Mucosa of descending colon (tissue), 3 donors: ENCODE measurements at regions not wholly inside any gene's neighbourhood (a gene's known extent, or its start where the extent isn't known, plus 50 kb on each side); places are given as distances from the start of the nearest gene placed in this dataset.

Experiments used
- ATAC-seq: fragments of 200-7000 bp; cut with Tn5 transposase; one replicate; pipeline ENCODE4 v1.9.1; 2020; ENCODE audit warnings: mild to moderate bottlenecking, moderate library complexity
- DNase-seq, 3 donors: peaks; one replicate each; pipeline ENCODE4 v3.0.0-alpha.2; 2020
- H3K36me3 ChIP-seq: fragments of 200-600 bp; one replicate; pipeline ENCODE4 v1.8.0; 2021; ENCODE audit warnings: low read depth, mild to moderate bottlenecking
- H3K4me1 ChIP-seq: fragments of 200-600 bp; one replicate; pipeline ENCODE4 v1.8.0; 2021; ENCODE audit warnings: low read depth, mild to moderate bottlenecking
- H3K4me3 ChIP-seq: fragments of 200-600 bp; one replicate; pipeline ENCODE4 v1.8.0; 2021; ENCODE audit warnings: mild to moderate bottlenecking
- H3K9me3 ChIP-seq: fragments of 200-600 bp; one replicate; pipeline ENCODE4 v1.8.0; 2021; ENCODE audit warnings: mild to moderate bottlenecking
- CTCF ChIP-seq: fragments of 200-600 bp; IDR thresholded peaks from one replicate; pipeline ENCODE4 v1.8.0; 2022; ENCODE audit warnings: antibody characterized with exemption, mild to moderate bottlenecking
- intact Hi-C, 2 donors: fragments of 100-400 bp; cut with DNase I in 1 of 2; cut with micrococcal nuclease in 1 of 2; formaldehyde crosslinking; loops; one replicate each; pipeline versions ENCODE4 v1.11.0 to v1.11.1; 2022; cut with DNase I, micrococcal nuclease
- donor health status: DM: no; HTN: no; CAD: no; lungs with moderate emphysema.
- donor health status: DM: no; HTN: no; CAD: no.
- donor health status: DM: no; HTN: yes; CAD: no.

DNA sequence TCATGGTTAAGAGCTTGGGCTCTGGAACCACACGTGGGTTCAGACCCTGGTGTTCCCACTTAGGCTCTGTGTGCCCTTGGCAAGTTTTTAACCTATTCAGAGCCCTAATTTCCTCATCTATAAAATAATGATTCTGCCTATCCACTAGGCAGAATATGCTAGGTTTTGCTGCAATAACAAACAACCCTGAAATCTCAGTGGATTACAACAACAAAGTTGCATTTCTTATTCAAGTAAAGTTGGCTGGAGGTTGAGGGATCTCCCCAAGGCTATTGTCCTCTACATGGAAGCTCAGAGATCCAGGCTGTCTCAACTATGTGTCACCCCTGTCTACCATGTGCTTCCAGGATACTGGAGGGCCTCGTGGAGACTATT, 275.4 kb upstream of the SIX2 start:
- no peak for DNase-seq
- TF ChIP-seq CTCF, result no peak
- no peak for ATAC-seq
- Histone ChIP-seq H3K9me3 (no peaks in the 10 kb centered on the region), H3K4me3 (no peak overlapping the region), H3K4me1 (no peaks in the 10 kb centered on the region), H3K36me3 (no peaks in the 10 kb centered on the region)
- intact Hi-C loops, result no loop called here

- no peak for TF ChIP-seq CTCF
- intact Hi-C loops, result no loop called here
- H3K36me3 ChIP-seq, result no peaks in the 10 kb centered on the region
- H3K9me3 ChIP-seq, result no peaks in the 10 kb centered on the region
- no peak overlapping the region for H3K4me3 ChIP-seq
- no peaks in the 10 kb centered on the region for H3K4me1 ChIP-seq
- no peak for DNase-seq
- ATAC-seq, result no peak
These were observed 274.7 kb upstream of the SIX2 start for GRCh38 chr2:45283764-45284620.

- Histone ChIP-seq H3K36me3 (no peaks in the 10 kb centered on the region), H3K4me3 (no peak overlapping the region), H3K9me3 (no peaks in the 10 kb centered on the region), H3K4me1 (no peaks in the 10 kb centered on the region)
- intact Hi-C loops, result no loop called here
- no peak for TF ChIP-seq CTCF
- ATAC-seq, result no peak
- no peak for DNase-seq
These were observed 273.4 kb upstream of the SIX2 start for GRCh38 chr2:45282646-45283045.

GRCh38 chr2:45281311-45281710, 272.1 kb upstream of the SIX2 start:
- no peak for TF ChIP-seq CTCF
- no peak overlapping the region for H3K4me3 ChIP-seq
- DNase-seq (no peak), ATAC-seq (no peak)
- no peaks in the 10 kb centered on the region for H3K36me3 ChIP-seq
- intact Hi-C loops, result no loop called here
- no peaks in the 10 kb centered on the region for H3K9me3 ChIP-seq
- H3K4me1 ChIP-seq, result no peaks in the 10 kb centered on the region

DNA sequence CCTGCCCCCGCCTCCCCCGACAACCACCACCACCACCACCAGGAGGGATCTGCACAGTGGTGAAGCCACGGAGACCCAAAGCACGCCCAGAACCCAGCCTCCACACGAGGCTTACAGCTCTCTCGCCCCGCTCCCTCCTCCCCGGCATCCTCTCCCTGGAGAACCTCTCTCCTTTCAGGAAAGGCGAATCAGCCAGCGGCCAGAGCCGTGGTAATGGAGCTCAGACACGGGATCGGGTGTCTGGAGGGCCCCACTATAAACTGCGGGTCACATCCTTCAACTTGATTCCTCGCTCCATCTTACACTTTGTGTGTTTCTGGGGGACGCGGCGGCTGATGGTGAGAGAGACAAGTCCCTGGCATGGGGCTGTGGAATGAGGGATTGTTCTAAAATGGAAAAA, 271.5 kb upstream of the SIX2 start:
- no peak for DNase-seq
- intact Hi-C loops, result no loop called here
- H3K4me3 ChIP-seq, result no peak overlapping the region
- no peaks in the 10 kb centered on the region for H3K4me1 ChIP-seq
- ATAC-seq, result no peak
- TF ChIP-seq CTCF, result no peak
- H3K9me3 ChIP-seq, result no peaks in the 10 kb centered on the region
- no peaks in the 10 kb centered on the region for H3K36me3 ChIP-seq
